Smooth muscle cell (in vitro differentiated cells): ENCODE measurements at regions not wholly inside any gene's neighbourhood (a gene's known extent, or its start where the extent isn't known, plus 50 kb on each side); places are given as distances from the start of the nearest gene placed in this dataset.

Source experiments
- DNase-seq: peaks from one replicate; lab custom pipeline; 2025; ENCODE audit not compliant: unreplicated experiment; lab: John Stamatoyannopoulos, UW
- H2AFZ ChIP-seq: fragments of 200-600 bp; sonication (generic); 2 replicates; pipeline ENCODE4 v1.6.0; 2016; ENCODE audit warnings: antibody characterized with exemption, low read depth, mild to moderate bottlenecking
- H3F3A ChIP-seq: fragments of 200-600 bp; sonication (generic); 2 replicates; pipeline ENCODE4 v1.6.0; 2017; ENCODE audit warnings: antibody characterized with exemption, low read depth
- H3K27ac ChIP-seq: fragments of 200-600 bp; sonication (generic); 2 replicates; pipeline ENCODE4 v1.5.1; 2016; ENCODE audit warnings: low read depth, mild to moderate bottlenecking
- H3K27me3 ChIP-seq: fragments of 200-600 bp; sonication (generic); 2 replicates; pipeline ENCODE4 v1.6.1; 2016; ENCODE audit warnings: low read depth, mild to moderate bottlenecking
- H3K36me3 ChIP-seq: fragments of 200-600 bp; sonication (generic); 2 replicates; pipeline ENCODE4 v1.5.1; 2016; ENCODE audit warnings: low read depth
- H3K4me1 ChIP-seq: fragments of 200-600 bp; sonication (generic); 2 replicates; pipeline ENCODE4 v1.5.1; 2016; ENCODE audit warnings: low read depth
- H3K4me2 ChIP-seq: fragments of 200-600 bp; sonication (generic); 2 replicates; pipeline ENCODE4 v1.6.0; 2016; ENCODE audit warnings: mild to moderate bottlenecking
- H3K4me3 ChIP-seq: fragments of 200-600 bp; sonication (generic); 2 replicates; pipeline ENCODE4 v1.5.1; 2016; ENCODE audit warnings: mild to moderate bottlenecking
- H3K79me2 ChIP-seq: fragments of 200-600 bp; sonication (generic); 2 replicates; pipeline ENCODE4 v1.6.0; 2016; ENCODE audit warnings: low read depth, mild to moderate bottlenecking
- H3K9ac ChIP-seq: fragments of 200-600 bp; sonication (generic); 2 replicates; pipeline ENCODE4 v1.6.0; 2016; ENCODE audit warnings: low read depth
- H3K9me3 ChIP-seq: fragments of 200-600 bp; sonication (generic); replicated peaks from 2 replicates; pipeline ENCODE4 v1.5.1; 2016; ENCODE audit warnings: low read depth
- H4K20me1 ChIP-seq: fragments of 200-600 bp; sonication (generic); 2 replicates; pipeline ENCODE4 v1.6.0; 2016; ENCODE audit warnings: low read depth
- WGBS: methylation state at CpG from one replicate; pipeline ENCODE4 v1.1.7; 2016; ENCODE audit warnings: low lambda C conversion rate; 5-methylcytosine and 5-hydroxymethylcytosine counted together
- TF ChIP-seq, protein P1 (sequence below): fragments of 200-600 bp; sonication (generic); IDR thresholded peaks from 2 replicates; pipeline ENCODE4 v1.5.1; 2017; ENCODE audit warnings: borderline replicate concordance, mild to moderate bottlenecking, antibody characterized with exemption; ENCODE audit not compliant: insufficient read depth, poor library complexity, severe bottlenecking

GRCh38 chr5:51544031-51544785, 161.0 kb downstream of the ISL1 start:
- no peak for DNase-seq
- no peak overlapping the region for H3K27ac ChIP-seq
- H3K9ac ChIP-seq, result no peak overlapping the region
- no peak overlapping the region for H3K4me3 ChIP-seq
- WGBS, result 75% methylated on average over 2 of the region's 2 CpGs
- H4K20me1 ChIP-seq, result no peaks in the 10 kb centered on the region
- TF ChIP-seq, protein P1, sequence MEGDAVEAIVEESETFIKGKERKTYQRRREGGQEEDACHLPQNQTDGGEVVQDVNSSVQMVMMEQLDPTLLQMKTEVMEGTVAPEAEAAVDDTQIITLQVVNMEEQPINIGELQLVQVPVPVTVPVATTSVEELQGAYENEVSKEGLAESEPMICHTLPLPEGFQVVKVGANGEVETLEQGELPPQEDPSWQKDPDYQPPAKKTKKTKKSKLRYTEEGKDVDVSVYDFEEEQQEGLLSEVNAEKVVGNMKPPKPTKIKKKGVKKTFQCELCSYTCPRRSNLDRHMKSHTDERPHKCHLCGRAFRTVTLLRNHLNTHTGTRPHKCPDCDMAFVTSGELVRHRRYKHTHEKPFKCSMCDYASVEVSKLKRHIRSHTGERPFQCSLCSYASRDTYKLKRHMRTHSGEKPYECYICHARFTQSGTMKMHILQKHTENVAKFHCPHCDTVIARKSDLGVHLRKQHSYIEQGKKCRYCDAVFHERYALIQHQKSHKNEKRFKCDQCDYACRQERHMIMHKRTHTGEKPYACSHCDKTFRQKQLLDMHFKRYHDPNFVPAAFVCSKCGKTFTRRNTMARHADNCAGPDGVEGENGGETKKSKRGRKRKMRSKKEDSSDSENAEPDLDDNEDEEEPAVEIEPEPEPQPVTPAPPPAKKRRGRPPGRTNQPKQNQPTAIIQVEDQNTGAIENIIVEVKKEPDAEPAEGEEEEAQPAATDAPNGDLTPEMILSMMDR, result no peak
- H3K36me3 ChIP-seq, result no peaks in the 10 kb centered on the region
- H3K27me3 ChIP-seq, result no peaks in the 10 kb centered on the region
- H3K4me2 ChIP-seq, result no peak overlapping the region
- H3K9me3 ChIP-seq, result no peaks in the 10 kb centered on the region
- H2AFZ ChIP-seq, result no peak overlapping the region
- no peaks in the 10 kb centered on the region for H3K79me2 ChIP-seq
- no peaks in the 10 kb centered on the region for H3K4me1 ChIP-seq
- no peaks in the 10 kb centered on the region for H3F3A ChIP-seq

- 87% methylated on average over 4 of the region's 4 CpGs for WGBS
- no peaks in the 10 kb centered on the region for H3K36me3 ChIP-seq
Observed at GRCh38 chr5:51556833-51557232, 173.6 kb downstream of the ISL1 start.

DNA sequence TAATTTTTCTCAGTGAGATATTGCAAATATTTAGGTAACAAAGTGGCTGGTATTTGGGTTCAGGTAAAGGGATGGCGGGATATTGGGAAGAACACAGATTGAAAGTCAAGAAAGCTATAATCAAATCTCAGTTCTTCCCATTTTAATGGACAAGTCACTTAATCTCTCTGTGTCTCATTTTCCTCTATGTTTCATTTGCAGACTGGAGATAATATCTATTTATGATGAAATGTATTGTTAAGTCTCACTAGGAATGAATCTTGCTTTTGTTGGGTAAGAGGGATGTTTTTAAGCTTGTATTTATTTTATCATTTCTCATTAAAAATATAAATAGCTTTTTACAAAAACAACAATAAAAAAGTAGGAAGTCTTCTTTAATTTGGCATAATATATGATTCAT, 175.4 kb downstream of the ISL1 start:
- WGBS, result 93% methylated on average over 1 of the region's 1 CpG
- TF ChIP-seq, protein P1, result no peak
- no peak overlapping the region for H3K9ac ChIP-seq

More at GRCh38 chr5:51556833-51557232, 173.6 kb downstream of the ISL1 start:
- DNase-seq, result no peak
- H3K4me3 ChIP-seq, result no peak overlapping the region
- no peak overlapping the region for H3K4me2 ChIP-seq
- no peak overlapping the region for H2AFZ ChIP-seq
- H3K4me1 ChIP-seq, result no peaks in the 10 kb centered on the region
- no peaks in the 10 kb centered on the region for H3K9me3 ChIP-seq
- TF ChIP-seq, protein P1, result no peak
- H4K20me1 ChIP-seq, result no peaks in the 10 kb centered on the region
- H3K9ac ChIP-seq, result no peak overlapping the region
- H3K27ac ChIP-seq, result no peak overlapping the region
- H3F3A ChIP-seq, result no peaks in the 10 kb centered on the region
- no peaks in the 10 kb centered on the region for H3K27me3 ChIP-seq
- H3K79me2 ChIP-seq, result no peaks in the 10 kb centered on the region

DNA sequence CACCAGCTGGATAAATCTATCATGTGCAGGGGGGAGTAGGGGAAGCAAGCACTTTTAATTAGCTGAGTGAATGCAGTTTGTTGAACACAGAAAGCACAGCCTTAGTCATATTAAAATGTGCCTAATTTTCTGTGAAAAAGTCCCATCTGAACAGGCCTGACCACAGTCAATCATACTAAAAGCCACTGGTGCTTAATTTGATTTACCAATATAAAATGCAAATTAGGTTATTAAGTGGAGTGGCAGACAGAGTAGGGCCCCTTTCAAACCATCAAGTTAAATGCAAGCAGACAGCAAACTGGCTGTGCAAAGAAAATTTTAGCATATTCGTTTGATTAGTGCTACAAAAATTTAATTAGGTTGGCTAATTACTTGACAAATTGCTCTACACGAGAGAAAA, 176.1 kb downstream of the ISL1 start:
- no peak overlapping the region for H3K4me2 ChIP-seq
- WGBS, result 67% methylated on average over 2 of the region's 2 CpGs

More for the DNA sequence above, 175.4 kb downstream of the ISL1 start:
- Histone ChIP-seq H3K27ac (no peak overlapping the region), H3K9me3 (no peaks in the 10 kb centered on the region), H3K4me3 (no peak overlapping the region), H3K4me2 (no peak overlapping the region), H3F3A (no peaks in the 10 kb centered on the region), H3K27me3 (no peaks in the 10 kb centered on the region), H3K36me3 (no peaks in the 10 kb centered on the region), H3K79me2 (no peaks in the 10 kb centered on the region), H4K20me1 (no peaks in the 10 kb centered on the region), H2AFZ (no peak overlapping the region), H3K4me1 (no peaks in the 10 kb centered on the region)
- DNase-seq, result no peak

More for the DNA sequence above, 176.1 kb downstream of the ISL1 start:
- Histone ChIP-seq H3K27me3 (no peaks in the 10 kb centered on the region), H3K4me1 (no peaks in the 10 kb centered on the region), H3K9me3 (no peaks in the 10 kb centered on the region), H3K27ac (no peak overlapping the region), H3K9ac (no peak overlapping the region), H2AFZ (no peak overlapping the region), H3K79me2 (no peaks in the 10 kb centered on the region), H4K20me1 (no peaks in the 10 kb centered on the region), H3F3A (no peaks in the 10 kb centered on the region), H3K4me3 (no peak overlapping the region), H3K36me3 (no peaks in the 10 kb centered on the region)
- TF ChIP-seq, protein P1, result no peak
- no peak for DNase-seq
